NCI-H82 (cell line): ENCODE measurements at regions not wholly inside any gene's neighbourhood (a gene's known extent, or its start where the extent isn't known, plus 50 kb on each side); places are given as distances from the start of the nearest gene placed in this dataset.
"Not testable (repeated sequence)": the region's sequence is repeated elsewhere in the genome, so short reads cannot be mapped to it uniquely, and the experiment has no call there.

Source experiments
- DNase-seq: peaks from one replicate; lab custom pipeline; 2025; lab: John Stamatoyannopoulos, UW

DNA sequence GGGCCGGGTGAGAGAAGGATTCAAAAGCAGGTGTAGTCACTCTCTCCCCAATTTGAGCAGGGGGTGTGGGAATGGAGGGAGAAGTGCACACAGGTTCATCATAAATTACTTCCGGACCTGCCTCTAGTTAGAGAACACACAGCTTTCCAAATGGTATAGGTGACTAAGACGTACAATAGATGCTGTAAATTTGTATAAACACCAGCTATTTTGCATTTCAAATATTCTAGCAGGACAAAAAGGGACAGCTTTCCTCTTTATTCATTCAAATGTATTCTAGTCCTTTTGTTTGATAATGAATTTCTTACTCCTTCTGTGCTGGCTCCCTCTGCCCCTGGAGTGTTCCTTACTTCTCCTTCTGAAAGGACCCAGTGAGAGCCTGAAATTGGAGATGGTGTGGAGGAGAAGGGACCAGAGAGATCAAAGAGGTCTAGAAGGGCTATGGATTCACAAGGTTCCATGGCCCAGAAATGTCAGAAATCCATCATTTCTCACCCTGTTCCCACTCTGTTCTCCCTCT lies 53.2 kb upstream of the SH3BP4 start:
- no peak for DNase-seq

DNA sequence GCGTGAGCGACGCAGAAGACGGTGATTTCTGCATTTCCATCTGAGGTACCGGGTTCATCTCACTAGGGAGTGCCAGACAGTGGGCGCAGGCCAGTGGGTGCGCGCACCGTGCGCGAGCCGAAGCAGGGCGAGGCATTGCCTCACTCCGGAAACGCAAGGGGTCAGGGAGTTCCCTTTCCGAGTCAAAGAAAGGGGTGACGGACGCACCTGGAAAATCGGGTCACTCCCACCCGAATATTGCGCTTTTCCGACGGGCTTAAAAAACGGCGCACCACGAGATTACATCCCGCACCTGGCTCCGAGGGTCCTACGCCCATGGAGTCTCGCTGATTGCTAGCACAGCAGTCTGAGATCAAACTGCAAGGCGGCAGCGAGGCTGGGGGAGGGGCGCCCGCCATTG lies 63.4 kb upstream of the SH3BP4 start:
- not testable (repeated sequence) for DNase-seq

DNA sequence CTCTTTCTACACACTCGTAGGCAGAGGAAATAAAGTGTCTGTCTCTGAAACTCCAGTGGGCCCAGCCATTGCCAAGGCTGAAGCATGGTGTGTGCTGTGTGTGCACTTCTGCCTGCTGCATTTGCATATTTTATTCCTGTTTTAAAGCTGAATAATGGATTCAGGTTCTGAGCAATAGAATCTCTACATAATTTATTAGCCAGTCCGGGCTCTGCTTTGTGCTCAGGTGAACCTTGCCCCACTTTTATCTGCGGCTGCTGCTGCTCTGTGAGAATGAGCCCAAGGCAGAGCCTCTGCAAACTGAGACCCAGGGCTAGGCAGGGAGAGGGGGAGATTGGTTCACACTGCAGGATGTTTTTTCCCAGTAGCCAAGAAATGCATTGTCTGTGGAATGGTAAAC lies 64.6 kb upstream of the SH3BP4 start:
- no peak for DNase-seq

DNA sequence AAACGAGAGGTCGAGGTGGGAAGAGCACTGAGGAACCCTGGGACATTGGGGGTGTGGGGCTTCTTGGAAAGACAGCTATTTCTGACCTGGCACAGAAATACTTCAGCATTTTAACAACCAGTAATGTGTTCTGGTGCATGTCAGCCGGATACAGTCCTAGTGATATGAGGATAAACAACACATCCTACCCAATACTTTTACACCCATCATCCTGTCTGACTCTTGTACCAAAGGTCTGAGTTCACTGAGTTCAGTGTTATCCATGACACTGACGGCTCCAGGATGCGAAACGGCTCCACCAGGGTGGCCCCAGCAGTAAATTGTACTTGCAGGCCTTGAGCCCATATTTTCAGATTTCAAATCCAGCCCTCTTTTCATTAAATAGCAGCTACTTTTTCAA lies 65.9 kb upstream of the SH3BP4 start:
- no peak for DNase-seq

DNA sequence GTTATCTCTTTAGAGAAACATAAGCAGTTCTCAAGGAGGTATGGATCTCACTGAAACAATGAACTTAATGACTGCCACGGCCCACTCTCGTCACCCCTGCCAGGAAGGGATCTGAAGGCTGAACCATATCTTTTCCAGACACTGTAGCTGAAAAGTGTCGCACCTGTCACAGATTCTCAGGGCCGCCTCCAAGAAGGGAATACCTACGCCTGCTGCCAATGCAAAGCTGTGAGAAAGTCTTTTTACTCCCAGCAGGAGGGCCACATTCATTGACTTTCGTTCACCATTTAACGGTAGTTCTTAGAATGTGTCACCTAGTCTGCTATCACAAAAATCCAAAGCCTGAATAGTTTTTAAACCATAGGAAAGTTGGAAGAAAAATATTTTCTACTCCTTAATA lies 66.7 kb upstream of the SH3BP4 start:
- no peak for DNase-seq

DNA sequence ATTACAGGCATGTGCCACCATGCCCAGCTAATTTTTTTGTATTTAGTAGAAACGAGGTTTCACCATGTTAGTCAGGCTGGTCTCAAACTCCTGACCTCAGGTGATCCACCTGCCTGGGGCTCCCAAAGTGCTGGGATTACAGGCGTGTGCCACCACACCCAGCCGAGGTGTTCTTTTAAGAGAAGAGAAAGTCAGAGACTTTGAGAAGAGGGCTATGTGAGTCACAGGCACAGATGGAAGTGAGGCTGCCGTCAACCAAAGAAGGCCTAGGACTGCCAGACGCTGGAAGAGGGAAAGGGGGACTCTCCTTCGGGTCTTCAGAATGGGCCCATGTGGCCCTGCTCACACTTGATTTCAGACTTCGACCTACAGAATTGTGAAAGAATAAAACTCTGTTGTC lies 67.2 kb upstream of the SH3BP4 start:
- no peak for DNase-seq

DNA sequence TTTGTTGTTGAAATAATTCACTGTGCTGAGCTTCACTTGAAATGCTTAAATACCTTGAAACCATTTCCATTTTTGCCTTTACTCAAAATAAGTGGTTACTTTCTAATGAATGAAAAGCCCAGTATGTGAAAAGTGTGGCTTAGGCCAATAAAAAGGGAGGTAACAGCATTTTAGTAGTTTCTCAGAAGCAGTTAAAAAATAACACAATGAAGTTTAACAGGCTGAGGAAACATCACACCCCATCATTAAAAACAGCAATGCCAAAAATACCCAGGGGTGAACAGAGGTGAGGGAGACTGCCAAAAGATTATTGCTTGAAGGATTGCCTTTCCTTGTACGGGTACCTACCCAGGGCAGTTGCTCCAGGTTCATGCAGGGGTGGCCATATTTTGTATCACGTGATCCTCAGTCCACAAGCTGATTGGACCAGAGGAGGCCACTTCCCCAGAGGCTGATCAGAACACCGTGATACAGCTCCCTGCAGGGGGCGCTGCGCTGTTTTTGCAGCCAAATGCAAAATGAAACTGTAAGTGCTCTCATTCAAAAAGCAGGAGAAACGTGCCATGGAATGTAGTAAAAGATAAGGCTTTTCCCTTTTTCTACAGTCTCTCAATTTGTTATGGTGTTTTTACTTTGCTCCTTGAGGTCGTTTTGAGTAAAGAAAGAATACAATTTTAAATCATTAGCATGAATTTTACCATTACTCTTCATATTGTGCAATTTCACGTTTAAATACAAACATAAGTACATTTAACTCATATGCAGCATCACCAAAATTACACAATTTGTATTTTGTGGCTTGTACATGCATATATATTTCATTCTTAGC lies 70.2 kb upstream of the SH3BP4 start:
- DNase-seq, result peak; percentile 77

DNA sequence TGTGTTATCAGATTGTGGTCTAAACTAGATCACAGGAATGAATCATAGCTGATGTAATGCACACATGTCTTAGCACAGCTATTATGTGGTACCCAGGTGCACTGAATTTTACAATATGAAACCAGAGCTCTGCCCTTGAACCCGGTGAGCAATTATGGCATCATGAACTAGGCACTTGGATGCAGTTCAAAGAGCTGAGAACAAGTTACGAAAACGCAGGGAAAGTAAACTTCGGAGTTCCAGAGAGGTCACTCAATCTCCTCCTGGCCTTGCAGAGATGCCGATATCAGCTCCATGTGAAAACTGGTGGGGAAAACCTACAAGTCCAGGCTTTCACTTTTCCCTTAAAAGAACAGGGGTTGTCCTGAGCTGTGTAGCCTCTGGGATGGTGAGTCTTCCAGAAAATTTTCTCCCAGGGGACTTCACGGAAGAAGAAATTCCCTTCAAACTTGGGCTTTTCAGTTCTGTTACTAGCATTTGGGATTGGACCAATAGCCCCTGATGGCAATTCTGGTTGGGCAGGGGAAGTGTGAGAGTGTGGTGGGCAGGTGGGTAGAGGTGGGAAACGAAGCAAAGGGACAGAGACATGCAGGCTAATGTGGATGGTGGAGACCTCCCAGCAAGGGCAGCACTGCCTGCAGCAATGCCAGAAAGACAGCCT lies 71.1 kb upstream of the SH3BP4 start:
- DNase-seq, result no peak

DNA sequence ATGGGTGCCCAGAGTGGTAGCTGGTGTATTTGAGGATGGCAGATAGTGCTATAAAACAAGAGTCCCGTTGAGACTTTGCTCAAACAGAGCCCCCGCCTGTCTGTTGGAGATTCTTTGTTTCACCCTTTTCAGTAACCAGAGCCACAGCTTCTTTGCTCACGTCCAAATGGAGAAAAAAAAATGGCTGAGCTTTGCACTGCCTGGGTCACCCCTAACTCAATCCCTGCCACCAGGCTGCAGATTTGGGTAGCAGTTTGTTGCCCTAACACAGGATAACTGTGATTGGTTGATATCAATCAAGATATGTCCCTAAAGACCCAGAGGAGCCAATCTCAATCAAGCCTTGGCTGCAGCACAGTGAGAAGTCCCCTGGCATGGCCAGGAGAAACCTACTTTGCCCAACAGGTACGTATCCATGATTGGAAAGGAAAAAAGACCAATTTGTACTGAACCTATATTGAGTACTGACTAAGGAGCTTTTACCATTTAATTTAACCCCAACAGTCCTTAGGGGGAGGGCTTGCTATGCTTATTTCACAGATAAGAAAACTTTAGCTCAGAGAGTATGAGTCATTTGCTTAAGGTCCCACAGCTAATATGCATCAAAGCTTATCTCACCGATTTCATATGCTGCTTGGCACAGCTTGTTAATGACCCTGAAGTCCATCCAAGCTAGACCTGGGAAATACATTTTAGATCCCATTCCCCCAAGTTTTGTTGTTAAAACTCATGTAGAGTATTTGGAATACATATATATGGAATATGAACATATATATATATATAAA lies 72.0 kb upstream of the SH3BP4 start:
- no peak for DNase-seq

DNA sequence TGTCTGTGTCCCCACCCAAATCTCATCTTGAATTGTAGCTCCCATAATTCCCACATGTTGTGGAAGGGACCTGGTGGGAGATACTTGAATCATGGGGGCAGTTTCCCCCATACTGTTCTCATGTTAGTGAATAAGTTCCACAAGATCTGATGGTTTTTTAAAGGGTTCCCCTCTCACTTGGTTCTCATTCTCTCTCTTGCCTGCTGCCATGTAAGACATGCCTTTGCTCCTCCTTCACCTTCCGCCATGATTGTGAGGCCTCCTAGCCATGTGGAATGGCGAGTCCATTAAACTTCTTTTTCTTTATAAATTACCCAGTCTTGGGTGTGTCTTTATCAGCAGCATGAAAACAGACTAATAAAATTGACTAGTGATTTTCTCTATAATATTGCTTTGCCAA lies 75.2 kb upstream of the SH3BP4 start:
- DNase-seq, result not testable (repeated sequence)

DNA sequence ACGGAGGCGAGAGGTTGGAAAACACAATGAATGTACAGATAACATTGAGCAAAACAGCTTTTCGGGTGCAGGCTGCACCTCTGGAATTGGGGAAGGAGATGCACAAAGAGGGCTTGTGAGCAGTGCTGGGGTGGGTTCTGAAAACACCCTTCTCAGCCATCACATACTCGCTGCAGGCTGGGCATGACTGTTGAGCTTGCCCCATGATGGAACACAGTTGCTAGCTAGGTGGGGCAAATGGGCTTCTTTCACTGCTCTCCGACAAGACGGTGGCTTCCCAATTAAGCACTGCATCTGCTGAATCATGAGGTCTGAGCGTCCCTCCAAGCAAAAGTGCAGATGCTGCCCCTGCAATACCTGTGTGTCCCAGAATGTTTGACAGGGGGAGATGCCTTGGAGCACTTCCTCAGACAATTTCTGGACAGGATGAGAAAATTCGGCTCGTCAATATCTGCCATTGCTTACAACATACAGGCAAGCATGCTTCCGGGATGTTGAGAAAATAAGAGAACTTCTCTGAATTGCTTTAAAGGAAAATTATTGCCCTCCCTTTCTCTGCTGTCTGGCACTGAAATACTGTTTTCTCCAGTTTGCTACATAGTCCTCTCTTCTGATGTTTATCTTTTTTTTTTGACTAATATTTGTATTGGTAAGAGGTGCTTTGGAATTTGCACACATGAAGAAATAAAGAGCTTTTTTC lies 77.3 kb upstream of the SH3BP4 start:
- no peak for DNase-seq

DNA sequence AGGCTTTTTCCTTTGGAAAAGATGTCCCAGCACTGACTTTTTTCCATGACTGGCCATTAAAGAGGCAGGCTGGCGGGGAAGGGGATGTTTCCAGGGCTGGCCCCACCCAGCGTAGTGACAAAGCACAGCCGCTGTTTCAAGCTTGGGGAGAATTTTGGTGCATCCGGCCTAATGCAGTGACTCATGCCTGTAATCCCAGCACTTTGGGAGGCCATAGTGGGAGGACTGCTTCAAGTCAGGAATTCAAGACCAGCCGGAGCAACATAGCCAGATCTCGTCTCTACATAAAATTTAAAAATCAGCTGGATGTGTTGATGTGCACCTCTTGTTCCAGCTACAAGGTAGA lies 78.0 kb upstream of the SH3BP4 start:
- no peak for DNase-seq

DNA sequence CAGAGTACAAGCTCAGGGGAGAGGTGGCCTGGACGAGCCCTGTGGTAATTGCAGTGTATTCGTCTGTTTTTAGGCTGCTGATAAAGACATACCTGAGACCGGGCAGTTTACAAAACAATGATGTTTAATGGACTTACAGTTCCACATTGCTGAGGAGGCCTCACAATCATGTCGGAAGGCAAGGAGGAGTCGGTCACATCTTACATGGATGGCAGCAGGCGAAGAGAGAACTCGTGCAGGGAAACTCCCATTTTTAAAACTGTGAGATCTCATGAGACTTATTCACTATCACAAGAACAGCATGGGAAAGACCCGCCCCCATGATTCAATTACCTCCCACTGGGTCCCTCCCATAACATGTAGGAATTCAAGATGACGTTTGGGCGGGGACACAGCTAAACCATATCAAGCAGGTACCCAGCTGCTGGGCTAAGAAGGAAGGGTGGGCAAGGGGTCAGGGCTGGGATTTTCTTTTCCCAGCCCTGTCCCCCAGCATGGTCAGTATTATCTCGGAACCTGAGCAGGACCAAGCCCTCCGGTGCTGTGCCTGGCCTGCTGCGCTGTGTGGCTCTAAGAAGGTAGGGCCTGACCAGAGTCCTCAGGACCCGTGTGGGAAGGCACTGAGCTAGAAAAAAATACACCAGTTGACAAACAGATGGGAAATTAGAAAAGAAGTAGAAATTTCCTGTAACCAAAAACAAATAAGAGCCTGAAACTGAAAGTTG lies 78.6 kb upstream of the SH3BP4 start:
- DNase-seq, result no peak

DNA sequence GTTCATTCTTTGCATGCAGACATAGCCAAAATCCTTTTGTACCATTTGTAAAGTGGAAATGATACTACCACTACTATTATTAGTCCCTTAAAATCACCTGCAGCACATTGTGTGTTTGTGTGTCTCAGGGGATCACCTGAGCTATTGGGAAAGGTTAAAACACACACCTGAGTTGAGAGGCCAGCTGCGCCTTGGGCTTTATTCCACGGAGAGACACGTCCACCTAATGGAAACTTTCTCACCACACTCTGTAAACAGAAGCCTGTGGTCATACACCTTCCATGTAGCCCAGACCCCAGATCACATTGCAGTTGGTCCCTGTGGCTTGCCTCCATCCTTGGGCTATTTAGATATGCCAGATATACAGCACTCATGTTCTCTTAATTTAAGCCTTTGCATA lies 81.8 kb upstream of the SH3BP4 start:
- no peak for DNase-seq

DNA sequence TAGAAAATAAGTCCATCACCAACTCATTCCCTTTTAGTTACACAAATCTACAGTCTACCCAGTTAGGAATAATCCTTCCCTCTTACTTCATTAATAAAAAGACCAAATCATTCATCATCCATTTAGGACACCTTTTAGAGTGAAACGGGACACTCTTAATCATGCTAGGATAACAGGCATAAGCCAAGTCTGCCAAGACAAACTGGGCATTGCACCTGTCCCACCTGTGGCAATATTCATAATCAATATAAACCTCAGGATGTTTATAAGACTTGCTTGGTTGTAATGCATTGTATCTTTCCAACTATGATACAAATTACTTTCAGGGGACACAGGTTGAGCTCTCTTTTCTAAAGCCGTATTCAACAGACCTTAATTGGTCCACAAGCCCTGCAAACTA lies 82.7 kb upstream of the SH3BP4 start:
- no peak for DNase-seq

DNA sequence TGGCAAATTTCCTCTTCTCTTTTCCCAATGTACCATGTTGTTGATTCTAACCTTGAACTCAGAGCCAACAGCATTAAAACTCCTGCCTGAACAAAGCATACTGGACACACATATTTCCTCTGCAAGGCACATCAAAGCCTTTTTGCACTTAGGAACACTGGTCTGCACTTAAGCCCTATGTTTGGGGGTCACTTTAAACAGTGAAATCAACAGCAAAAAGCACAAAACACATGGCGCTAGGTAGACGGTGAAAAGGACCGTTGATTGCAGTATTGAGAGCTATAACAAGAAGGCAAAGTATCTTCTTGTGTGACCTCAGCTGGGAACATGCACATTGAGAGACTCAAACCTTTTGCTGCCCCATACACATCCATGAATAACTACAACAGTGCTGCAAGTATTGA lies 83.9 kb upstream of the SH3BP4 start:
- DNase-seq, result no peak

DNA sequence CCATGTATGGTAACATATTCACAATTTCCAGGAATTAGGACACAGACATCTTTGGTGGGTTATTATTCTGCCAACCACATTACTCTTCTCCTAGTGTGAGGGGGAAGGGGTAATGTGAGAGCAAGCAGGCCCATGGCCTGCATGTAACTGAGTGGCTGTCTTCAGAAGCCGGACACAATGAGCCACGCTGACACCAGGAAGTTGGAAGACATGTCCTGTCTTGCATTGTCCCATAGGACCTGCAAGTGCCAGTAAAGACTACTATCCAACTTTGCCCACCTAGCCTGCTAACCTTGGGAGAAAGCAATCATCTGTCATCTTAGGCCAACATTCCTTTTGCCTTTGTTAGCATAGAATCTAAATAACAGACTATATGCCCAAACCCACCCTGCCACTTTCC lies 86.2 kb upstream of the SH3BP4 start:
- no peak for DNase-seq

DNA sequence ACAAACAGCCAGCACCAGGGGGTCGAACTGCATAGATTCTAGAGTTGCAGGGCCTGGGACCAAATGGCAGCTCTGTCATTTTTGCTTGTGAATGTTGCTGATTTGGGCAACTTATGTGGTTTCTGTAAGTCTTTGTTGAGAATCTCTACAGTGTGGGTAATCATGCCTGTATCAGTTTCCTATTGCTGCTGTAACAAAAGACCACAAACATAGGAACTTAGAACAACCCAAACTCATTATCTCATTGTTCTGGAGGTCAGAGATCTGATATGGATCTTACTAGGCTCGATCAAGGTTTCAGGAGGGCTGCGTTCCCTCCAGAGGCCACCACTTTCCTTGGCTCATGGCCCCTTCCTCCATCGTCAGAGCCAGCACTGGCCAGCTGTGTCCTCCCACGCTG lies 86.8 kb upstream of the SH3BP4 start:
- no peak for DNase-seq

DNA sequence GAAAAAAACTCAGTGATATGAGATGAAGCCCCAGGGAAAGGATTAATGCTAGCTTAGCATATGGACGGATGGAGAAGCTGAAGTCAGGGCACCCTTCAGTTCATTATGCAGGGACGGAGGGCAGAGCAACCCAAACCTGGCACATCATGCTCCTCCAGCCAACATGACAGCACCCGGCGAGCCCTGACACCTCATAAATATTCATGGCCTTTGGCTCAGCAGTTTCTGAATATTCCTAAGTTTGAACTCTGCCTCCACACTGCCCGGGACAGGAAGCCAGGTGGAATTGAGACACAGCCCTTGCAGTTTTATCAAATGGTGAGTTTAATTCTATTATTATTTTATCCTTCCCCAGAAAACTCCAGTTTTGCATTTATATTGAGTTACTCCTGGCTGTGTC lies 87.3 kb upstream of the SH3BP4 start:
- peak; percentile 31 for DNase-seq

DNA sequence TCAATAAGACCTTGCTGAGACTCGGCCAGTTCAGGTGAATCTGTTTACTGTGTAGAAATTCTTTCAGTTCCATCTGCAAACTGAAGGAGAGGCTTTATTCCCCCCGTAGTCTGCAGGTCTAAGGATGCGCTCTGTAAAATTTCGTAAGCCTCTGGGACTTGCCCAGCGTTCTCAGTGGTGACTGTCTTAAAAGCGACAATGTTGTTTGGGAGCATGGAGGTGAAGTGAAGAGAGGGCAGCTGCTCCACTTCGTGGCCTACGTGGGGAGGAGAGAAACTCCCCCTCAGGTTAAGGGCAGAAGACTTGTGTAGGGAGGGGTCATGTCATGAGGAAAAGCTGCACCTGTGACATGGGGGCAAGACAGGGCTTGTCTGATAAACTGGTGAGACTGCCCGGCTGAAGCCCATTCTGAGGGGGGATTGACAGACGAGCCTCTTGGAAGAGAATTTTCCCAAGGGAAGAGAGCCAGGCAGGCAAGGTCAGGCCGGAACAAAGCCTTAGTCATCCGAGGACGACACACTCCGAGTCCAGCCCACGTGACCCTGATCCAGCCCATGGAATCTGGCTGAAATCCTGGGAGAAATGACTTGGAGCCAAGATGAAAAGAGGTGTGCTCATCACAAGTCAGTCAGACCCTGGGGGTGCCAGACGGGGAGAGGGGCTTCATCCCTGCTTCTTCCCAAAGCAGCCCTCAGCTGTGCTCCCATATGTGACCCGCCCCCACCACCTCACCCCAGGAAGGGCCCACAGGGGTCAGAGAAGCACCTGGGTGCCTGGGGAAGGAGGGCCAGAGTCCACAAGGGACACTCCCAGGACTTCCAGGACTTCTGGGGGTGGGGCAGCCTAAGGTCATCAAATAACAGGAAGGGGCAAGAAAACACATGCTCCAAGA lies 88.5 kb upstream of the SH3BP4 start:
- no peak for DNase-seq
